ENCODE measurements at regions not wholly inside any gene's neighbourhood (a gene's known extent, or its start where the extent isn't known, plus 50 kb on each side); places are given as distances from the start of the nearest gene placed in this dataset.

- TF ChIP-seq CTCF (IDR thresholded peaks at IDR 0.05) (no peak), POLR2A (IDR thresholded peaks at IDR 0.05) (no peak)
Observed at GRCh38 chr6:41470331-41471063, 75.7 kb upstream of the FOXP4 start.

Data from esophagus squamous epithelium (tissue), 4 donors.